Esophagus squamous epithelium (tissue), 4 donors: ENCODE measurements at regions not wholly inside any gene's neighbourhood (a gene's known extent, or its start where the extent isn't known, plus 50 kb on each side); places are given as distances from the start of the nearest gene placed in this dataset.

ENCODE experiments used
- CTCF ChIP-seq, 6 experiments: fragments of 450-650 bp in 4 of 6; fragments of 200-600 bp in 2 of 6; sonication (generic) in 2 of 6; IDR thresholded peaks; one replicate each; pipeline ENCODE4 v1.5.1; 2016 to 2019; ENCODE audit warnings: antibody characterized with exemption in 6 of 6, mild to moderate bottlenecking in 4 of 6, moderate library complexity in 4 of 6
- POLR2A ChIP-seq, 4 donors: fragments of 450-650 bp; IDR thresholded peaks; one replicate each; pipeline ENCODE4 v1.6.1; 2017; ENCODE audit warnings: antibody characterized with exemption in 4 of 4, mild to moderate bottlenecking in 4 of 4, moderate library complexity in 3 of 4

GRCh38 chr9:38254756-38255155 is 137.7 kb upstream of the ALDH1B1 start:
- TF ChIP-seq CTCF (IDR thresholded peaks at IDR 0.05), result no peak
- TF ChIP-seq POLR2A (IDR thresholded peaks at IDR 0.05), result no peak
